Mammary epithelial cell (primary cell): ENCODE measurements at regions not wholly inside any gene's neighbourhood (a gene's known extent, or its start where the extent isn't known, plus 50 kb on each side); places are given as distances from the start of the nearest gene placed in this dataset.

Experiments
- EZH2 ChIP-seq: IDR thresholded peaks from 2 replicates; pipeline ENCODE4 v1.6.1; 2012; ENCODE audit warnings: low read length, inconsistent platforms, borderline replicate concordance
- TF ChIP-seq, protein P1 (sequence below), 2 donors: IDR thresholded peaks in 1 of 2; conservative IDR thresholded peaks in 1 of 2; 2 replicates each; pipeline ENCODE4 v1.5.1; 2011 to 2012; ENCODE audit warnings: inconsistent platforms in 2 of 2, low read length in 2 of 2, mild to moderate bottlenecking in 2 of 2, control low read depth in 1 of 2, low read depth in 1 of 2; ENCODE audit not compliant: insufficient read depth in 1 of 2; ENCODE audit errors: extremely low read depth in 1 of 2

DNA sequence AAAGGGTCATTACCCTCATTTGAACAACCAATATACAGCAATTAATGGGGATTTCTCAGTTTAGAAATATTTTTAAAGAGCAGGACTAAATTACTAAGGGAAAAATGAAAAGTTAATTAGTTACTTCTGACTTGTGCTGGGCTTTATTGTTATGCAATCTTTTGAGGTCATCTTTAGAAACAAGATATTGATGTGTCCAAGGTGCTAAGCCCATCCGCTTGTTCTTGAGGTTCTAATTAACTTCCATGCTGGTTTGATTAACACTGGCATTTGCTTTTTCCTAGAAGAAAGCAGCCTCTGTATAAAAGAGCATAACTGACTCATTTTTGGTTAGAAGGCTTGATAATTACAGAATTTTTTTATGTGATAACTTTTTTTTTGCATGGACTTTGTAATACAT, 256.5 kb upstream of the AGTR1 start:
- TF ChIP-seq, protein P1, sequence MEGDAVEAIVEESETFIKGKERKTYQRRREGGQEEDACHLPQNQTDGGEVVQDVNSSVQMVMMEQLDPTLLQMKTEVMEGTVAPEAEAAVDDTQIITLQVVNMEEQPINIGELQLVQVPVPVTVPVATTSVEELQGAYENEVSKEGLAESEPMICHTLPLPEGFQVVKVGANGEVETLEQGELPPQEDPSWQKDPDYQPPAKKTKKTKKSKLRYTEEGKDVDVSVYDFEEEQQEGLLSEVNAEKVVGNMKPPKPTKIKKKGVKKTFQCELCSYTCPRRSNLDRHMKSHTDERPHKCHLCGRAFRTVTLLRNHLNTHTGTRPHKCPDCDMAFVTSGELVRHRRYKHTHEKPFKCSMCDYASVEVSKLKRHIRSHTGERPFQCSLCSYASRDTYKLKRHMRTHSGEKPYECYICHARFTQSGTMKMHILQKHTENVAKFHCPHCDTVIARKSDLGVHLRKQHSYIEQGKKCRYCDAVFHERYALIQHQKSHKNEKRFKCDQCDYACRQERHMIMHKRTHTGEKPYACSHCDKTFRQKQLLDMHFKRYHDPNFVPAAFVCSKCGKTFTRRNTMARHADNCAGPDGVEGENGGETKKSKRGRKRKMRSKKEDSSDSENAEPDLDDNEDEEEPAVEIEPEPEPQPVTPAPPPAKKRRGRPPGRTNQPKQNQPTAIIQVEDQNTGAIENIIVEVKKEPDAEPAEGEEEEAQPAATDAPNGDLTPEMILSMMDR (conservative IDR thresholded peaks at IDR 0.05 in 1 of 2, IDR thresholded peaks at IDR 0.05 in 1 of 2; ENCODE audit: extremely low read depth in 1 of 2, insufficient read depth in 1 of 2, low read depth in 1 of 2, low read length in 2 of 2): no peak
- no peak for TF ChIP-seq EZH2
